HG02759 (cell line): ENCODE measurements at regions not wholly inside any gene's neighbourhood (a gene's known extent, or its start where the extent isn't known, plus 50 kb on each side); places are given as distances from the start of the nearest gene placed in this dataset.

Experiments used
- ATAC-seq: cut with Tn5 transposase; IDR thresholded peaks from one replicate; pipeline ENCODE4 v1.9.1; 2021; ENCODE audit warnings: mild to moderate bottlenecking, moderate library complexity; ENCODE audit not compliant: unreplicated experiment

DNA sequence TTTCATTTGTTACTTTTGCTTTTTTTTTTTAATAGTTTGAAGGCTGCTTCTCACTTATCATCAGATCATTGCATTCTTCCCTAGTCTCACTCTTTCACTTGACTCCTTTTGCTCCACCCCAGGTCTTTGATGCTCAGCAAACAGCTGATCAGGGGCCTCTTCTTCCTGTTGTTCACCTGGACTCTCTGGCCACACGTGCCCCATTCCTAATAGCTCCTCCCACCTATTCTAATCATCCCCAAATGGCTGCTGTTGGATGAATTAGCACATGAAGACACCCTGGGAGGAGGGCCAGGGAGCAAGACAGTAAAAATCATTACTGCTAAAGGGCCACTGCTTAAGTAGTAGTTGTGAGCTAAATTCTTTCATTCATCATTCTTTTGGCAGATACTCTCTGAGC, 119.5 kb downstream of the MAB21L3 start:
- no peak for ATAC-seq

- no peak for ATAC-seq
These were observed 120.6 kb downstream of the MAB21L3 start for GRCh38 chr1:116231752-116232151.

- peak; percentile 54 for ATAC-seq
These were observed 121.9 kb downstream of the MAB21L3 start for GRCh38 chr1:116232989-116233514.

- ATAC-seq, result no peak
These were observed 123.2 kb downstream of the MAB21L3 start for GRCh38 chr1:116234429-116234828.

DNA sequence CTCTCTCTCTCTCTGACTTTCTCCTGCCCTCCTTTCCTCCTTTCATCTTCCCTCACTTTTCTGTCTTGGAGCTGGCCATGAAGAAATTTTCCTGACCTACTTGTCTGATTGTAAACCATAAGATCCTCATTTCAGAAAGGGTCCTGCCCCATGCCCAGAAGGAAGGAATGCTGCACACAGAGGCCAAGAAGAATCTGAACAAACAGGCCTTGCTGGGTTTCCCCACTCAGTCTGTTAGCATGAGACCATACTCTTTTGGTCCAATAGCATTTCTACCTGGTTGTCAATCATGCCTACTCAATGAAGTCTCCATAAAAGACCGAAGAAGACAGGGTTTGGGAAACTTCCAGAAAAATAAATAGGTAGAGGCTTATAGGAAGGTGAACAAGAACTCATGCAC, 128.7 kb downstream of the MAB21L3 start:
- no peak for ATAC-seq

GRCh38 chr1:116242741-116243140, 130.3 kb upstream of the ATP1A1 start:
- no peak for ATAC-seq

- ATAC-seq, result no peak
These were observed 129.6 kb upstream of the ATP1A1 start for GRCh38 chr1:116243333-116244054.

DNA sequence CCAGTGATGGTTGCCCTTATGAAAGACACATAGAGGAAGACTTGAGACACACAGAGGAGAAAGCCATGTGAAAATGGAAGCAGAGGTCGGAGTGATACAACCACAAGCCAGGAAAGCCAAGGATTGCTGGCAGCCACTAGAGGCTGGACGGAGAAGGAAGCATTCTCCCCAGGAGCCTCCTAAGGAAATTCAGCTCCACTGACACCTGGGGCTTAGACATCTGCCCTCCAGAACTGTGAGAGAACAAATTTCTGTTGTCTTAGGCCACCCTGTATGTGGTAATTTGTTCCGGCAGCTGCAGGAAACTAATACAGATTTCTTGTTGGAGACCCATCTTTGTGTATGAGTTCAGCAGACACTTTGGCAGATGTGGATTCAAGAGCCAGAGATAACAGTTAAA, 126.9 kb upstream of the ATP1A1 start:
- no peak for ATAC-seq

DNA sequence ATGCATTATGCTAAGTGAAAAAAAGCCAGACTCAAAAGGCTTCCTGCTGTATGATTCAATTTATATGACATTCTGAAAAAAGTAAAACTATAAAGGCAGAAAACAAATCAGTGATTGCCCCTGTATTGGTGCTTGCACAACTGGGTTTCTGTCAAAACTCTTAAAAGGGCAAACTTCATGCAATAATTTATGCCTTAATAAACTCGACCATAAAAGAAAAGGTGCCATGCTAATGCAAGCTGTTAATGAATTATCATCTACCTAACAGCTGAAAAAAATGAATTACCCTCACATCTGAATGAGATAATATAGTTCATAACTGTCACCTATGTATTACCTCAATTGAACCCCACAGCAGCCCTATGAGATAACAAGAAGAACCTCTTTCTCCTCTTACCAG, 120.8 kb upstream of the ATP1A1 start:
- ATAC-seq, result no peak

- ATAC-seq, result no peak
These were observed 120.3 kb upstream of the ATP1A1 start for GRCh38 chr1:116252785-116253184.

DNA sequence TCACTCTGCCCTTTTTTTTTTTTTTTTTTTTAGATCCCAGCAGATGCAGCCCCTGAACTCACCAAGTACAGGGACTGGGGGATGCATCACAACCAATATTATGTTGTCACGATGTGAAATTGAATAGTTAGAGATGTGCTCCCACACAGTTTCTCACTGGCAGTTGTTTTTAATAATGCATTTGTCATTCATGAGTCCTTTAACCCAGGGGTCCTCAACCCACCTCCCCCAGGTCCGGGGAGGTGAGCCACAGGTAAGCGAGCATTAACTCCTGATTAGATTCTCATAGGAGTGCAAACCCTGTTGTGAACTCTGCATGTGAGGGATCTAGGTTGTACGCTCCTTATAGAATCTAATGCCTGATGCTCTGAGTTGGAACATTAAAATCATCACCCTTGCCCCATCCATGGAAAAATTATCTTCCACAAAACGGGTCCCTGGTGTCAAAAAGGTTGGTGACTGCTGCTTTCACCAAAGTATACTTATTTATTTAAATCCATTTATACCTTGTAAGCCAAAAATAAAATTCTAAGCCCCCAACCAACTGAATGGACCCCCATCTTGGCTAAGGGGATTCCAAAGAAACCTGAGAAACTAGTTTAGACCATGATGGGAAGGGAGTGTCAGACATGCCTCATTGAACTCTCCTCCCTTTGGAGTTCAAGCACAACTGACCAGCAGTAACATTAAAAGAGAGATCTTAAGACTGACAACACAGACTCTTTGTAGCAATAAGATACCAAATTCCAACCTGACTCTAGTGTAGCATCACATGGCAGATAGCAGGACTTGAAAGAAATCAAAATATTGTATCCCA, 119.3 kb upstream of the ATP1A1 start:
- no peak for ATAC-seq

GRCh38 chr1:116254776-116255175, 118.3 kb upstream of the ATP1A1 start:
- ATAC-seq, result no peak

DNA sequence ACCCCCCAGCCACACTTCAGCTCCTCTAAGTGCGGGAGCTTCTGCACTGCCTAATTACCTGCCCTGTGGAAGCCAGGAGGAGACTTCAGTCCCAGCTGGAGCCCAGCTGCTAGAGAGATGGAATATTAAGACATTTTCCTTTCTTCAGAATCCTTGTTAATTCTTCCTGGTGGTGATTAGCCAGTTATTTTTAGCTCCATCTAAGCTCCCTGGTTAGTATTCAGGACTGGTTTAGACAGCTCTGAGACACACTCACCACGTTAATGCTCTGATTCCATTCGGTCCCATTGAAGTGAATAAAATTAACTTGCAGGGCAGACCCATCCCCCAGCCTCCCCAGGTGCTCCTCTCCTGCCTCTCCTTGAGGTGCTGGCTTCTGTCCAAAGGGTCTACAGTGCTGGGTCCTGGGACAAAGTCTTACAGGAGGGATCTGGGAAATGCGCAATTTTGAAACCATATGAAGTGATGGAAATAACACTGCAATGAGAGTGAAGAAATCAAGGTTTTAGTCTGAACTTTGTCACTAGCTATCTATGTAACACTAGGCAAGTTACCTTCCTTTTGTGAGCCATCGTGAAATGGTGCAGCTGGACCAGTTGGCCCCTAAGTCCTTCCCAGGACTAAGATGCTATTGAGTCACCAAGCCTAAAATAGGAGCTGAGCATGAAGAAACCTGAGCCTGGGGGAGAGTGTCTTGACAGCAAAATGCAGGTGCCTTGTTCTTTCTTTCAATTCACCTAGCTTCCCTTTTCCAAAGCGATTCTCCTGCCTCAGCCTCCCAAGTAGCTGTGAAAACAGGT, 117.4 kb upstream of the ATP1A1 start:
- ATAC-seq, result no peak

- ATAC-seq, result no peak
These were observed 116.8 kb upstream of the ATP1A1 start for GRCh38 chr1:116256286-116256649.

- ATAC-seq, result no peak
These were observed 116.2 kb upstream of the ATP1A1 start for GRCh38 chr1:116256875-116257274.

- no peak for ATAC-seq
These were observed 115.7 kb upstream of the ATP1A1 start for GRCh38 chr1:116257341-116257767.

- ATAC-seq, result no peak
These were observed 115.2 kb upstream of the ATP1A1 start for GRCh38 chr1:116257836-116258235.

DNA sequence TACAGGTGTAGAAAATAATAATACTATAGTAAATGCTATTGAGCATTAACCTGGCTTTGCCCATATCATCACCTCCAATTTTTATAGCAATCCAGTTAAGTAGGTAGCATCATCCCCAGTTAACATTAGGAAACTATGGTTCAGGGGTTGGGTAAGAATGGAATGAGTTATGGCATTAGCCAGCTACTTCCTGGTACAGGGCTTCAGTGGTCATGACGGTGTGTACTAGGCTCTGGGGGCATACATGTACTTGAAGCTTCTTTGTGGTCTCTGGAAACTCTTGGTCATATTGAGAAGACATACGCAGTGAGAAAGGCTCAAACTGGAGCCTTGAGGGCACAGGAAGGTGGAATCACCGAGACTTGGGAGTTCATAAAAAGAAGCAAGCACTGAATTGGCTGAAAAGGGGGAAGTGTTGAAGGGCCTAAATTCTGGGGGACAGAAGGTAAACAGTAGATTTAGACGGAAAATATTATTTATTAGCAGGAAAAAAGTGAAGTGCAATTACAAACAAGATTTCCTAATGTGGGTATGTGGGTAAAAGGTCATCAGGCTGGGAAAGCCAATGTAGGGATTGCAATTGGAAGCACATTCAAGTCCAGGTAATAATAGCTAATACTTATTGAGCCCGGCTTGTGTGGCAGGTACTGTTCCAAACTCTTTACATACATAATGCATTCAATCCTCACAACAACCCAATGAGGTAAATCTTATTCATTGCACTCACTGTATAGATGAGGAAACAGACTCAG, 114.2 kb upstream of the ATP1A1 start:
- no peak for ATAC-seq

DNA sequence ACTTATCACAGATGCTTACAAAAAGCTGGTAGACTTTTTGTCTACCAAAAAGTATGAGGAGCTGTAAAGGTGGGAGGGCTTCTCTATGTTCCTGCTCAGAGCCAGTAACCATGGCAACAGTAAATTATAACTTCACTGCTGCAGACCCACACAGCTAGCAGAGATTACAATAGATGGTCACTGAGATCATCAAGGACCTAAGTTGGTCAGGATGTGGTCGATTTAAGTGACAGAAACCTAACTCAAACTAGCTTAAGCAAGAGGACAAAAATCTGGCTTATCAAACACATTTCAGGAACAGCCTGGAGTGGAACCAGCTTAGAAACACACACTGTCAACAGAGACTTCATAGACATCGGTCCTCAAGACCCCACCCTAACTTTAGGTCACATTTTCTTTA, 113.4 kb upstream of the ATP1A1 start:
- no peak for ATAC-seq

DNA sequence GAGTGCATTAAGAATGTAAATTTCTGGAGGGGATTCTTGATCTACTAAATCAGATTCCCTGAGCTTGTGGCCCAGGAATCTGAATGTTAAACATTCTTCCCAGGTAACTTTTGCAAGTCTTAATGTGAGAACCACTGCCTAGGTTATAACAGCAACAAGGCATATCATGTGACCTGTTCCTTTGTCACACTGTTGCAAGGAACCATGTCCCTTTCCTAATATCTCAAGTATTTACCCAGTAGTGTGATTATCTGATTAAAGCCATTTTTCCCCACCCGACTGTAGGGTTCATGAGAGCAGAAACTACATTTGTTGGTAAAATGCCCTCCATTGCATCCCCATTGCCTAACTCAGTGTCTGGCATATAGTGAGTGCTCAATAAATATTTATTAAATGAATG, 112.9 kb upstream of the ATP1A1 start:
- no peak for ATAC-seq

DNA sequence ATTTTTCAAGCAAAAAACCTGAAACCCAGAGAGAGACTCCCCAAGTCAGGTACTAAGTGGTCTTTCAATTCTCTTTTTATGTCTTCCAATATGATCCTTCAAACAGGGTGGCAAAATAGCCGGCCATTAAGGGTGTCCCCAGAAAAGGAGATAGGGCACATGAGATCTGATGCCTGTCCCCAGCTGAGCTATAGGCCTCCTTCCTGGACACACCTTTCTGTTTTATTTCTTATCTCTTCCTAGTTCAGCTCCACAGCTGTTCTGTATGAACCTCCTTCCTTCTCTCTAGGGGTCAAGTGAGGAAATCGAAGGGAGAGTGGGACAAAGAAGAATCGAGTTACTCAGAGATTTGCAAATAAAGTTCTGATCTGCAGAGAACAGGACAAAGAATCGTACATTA, 112.4 kb upstream of the ATP1A1 start:
- ATAC-seq, result no peak
